AG08396 (cell line): ENCODE measurements at regions not wholly inside any gene's neighbourhood (a gene's known extent, or its start where the extent isn't known, plus 50 kb on each side); places are given as distances from the start of the nearest gene placed in this dataset.

Experiments used
- DNase-seq: peaks from one replicate; pipeline ENCODE4 v3.0.0; 2012; ENCODE audit warnings: low spot score, mixed read lengths

GRCh38 chr5:27598576-27598975, 560.2 kb upstream of the CDH9 start:
- DNase-seq = no peak

DNA sequence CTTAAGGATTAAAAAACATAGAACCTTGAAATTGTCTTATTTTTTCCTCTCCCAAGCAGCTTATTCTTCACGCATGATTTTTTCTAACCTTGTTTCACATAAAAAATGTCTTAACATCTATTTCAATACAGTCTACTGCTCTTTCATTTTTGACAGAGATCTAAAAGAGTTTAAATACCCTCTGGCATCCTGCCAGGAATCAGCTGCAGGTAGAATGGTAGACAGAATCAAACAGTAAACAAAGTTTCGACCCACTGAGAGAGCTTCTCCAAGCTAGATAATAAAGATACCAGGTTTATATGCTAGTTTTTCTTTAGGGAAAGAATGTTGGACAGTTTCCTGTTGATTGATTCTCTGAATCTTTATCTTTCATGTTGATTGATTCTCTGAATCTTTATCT, 555.8 kb upstream of the CDH9 start:
- no peak for DNase-seq

GRCh38 chr5:27592231-27592630, 553.8 kb upstream of the CDH9 start:
- DNase-seq = no peak

- DNase-seq = no peak
Observed at GRCh38 chr5:27590503-27590902, 552.1 kb upstream of the CDH9 start.

GRCh38 chr5:27578279-27578678, 539.9 kb upstream of the CDH9 start:
- no peak for DNase-seq

GRCh38 chr5:27571681-27572080, 533.3 kb upstream of the CDH9 start:
- no peak for DNase-seq

GRCh38 chr5:27568811-27569210, 530.4 kb upstream of the CDH9 start:
- no peak for DNase-seq

- DNase-seq = no peak
Observed at GRCh38 chr5:27561408-27561807, 523.0 kb upstream of the CDH9 start.

DNA sequence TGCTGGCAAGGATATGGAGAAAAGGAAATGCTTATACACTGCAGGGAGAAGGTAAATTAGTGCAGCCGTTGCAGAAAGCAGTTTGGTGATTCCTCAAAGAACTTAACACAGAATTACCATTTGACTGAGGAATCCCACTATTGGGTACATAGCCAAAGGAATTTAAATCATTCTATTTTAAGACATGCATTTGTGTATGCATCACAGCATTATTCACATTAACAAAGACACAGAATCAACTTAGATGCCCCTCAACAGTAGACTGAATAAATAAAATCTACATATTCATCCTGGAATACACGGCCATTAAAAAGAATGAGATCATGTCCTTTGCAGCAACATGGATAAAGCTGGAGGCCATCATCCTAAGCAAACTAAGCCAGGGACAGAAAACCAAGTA, 510.1 kb upstream of the CDH9 start:
- DNase-seq = no peak

DNA sequence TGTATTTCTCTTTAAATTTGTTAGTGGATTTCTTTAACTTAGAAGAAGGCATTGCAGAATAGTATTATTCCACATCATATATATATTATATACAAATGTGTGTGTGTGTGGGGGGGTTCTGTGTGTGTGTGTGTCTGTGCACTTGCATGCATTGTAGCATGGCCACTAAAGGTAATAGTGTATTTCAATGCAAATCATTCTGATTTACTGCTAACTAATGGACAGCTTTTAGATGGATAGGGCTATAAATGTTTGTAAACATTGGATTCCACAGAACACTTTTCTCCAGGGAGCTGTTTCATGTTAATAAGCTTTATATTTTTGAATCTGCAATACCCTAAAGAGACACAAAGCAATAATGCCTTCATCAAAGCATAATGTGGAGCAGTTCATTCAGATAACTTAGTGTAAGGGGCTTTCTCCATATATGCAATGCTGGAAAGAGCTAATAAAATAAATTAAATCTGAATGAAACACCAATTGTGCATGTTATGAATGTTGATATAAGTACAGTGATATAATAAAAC, 496.7 kb upstream of the CDH9 start:
- DNase-seq = no peak

GRCh38 chr5:27532305-27532704, 493.9 kb upstream of the CDH9 start:
- no peak for DNase-seq

DNA sequence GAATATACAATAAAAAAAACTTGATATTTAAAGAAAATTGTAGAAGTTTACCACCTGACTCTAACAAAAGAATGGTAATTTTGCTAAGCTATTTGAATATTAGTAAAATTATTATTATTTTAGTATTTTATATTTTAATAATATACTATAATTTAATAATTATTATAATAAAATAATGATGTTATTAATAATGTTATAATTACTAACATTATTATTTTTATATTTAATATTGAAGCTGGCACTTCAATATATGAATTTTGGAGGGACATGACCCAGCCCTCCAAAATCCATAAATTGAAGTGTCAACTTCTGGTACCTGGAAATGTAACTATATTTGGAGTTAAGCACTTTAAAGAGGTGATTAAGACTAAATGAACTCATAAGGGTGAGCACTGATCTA, 486.1 kb upstream of the CDH9 start:
- DNase-seq = no peak

DNA sequence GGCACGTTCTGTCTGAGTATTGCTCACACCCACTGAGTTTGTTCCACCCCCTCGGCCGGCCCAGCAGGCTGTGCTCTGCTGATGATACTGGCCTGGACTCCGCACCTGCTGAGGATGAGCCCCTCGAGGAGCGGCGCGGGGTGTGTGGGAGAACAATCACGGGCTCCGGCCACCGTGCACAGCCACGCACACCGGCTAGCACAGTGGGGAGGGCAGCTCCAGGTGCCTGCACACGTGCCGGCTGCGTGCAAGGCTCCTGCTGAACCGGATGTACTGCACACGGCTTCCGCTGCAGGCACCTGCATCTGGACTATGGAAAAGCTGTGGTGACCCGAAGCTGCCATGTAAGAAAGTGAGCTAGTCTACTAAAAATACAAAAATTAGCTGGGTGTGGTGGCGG, 485.2 kb upstream of the CDH9 start:
- DNase-seq = no peak

GRCh38 chr5:27516437-27516836, 478.1 kb upstream of the CDH9 start:
- DNase-seq = no peak

GRCh38 chr5:27511061-27511460, 472.7 kb upstream of the CDH9 start:
- no peak for DNase-seq

DNA sequence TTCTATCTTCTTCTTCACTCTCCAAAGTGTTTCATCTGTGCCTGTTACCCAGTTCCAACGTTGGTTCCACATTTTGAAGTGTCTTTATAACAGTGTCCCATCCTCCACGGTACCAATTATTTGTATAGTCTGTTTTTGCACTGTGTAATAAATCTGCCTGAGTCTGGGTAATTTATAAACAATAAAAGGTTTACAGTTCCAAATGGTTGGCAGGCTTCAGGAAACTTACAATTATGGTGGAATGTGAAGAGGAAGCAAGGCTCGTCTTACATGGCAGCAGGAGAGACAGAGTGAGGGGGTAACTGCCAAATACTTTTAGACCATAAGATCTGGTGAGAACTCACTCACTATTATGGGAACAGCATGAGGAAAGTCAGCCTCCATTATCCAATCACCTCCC, 465.4 kb upstream of the CDH9 start:
- DNase-seq = no peak

DNA sequence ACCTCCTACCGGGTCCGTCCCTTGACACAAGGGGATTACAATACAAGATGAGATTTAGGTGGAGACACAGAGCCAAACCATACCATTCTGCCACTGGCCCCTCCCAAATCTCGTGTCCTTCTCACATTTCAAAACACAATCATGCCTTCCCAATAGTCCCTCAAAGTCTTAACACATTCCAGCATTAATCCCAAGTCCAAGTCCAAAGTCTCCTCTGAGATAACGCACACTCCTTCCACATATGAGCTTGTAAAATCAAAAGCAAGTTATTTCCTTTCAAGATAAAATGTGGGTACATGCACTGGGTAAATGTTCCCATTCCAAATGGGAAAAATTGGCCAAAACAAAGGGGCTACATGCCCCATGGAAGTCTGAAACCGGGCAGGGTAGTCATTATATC, 463.9 kb upstream of the CDH9 start:
- DNase-seq = no peak

GRCh38 chr5:27497491-27497890, 459.1 kb upstream of the CDH9 start:
- no peak for DNase-seq

GRCh38 chr5:27494887-27495286, 456.5 kb upstream of the CDH9 start:
- DNase-seq = no peak

DNA sequence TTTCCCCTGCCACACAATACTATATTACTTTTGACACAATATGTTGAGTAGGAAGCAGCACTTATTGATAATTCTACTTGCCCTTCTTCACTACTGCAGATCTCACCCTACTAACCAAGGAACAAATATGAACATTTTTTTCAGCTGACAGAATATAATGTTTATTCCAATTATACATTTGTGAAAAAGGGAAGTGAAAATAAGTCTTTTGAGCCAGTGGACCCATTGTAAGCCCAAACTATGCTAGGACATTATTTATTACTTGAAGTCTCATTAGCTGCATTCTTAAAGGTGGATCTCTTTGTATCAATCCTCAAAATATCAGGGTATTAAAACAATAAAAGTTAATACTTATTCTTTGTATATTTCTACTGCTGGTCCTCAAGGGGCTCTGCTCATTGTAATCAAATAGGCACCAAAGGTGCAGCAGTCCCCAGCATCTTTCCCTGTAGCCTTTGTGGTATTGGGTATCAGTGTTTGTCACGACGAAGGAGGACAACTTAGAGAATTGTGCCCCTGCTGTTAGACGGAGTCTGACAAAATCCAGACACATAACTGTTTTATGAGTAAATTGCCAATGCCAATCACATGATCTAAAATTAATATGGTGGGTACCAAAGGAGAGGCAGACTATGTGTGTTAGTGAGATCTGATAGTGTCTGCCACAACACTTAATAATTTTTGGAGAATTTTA, 453.5 kb upstream of the CDH9 start:
- no peak for DNase-seq

- DNase-seq = no peak
Observed at GRCh38 chr5:27491047-27491446, 452.7 kb upstream of the CDH9 start.

DNA sequence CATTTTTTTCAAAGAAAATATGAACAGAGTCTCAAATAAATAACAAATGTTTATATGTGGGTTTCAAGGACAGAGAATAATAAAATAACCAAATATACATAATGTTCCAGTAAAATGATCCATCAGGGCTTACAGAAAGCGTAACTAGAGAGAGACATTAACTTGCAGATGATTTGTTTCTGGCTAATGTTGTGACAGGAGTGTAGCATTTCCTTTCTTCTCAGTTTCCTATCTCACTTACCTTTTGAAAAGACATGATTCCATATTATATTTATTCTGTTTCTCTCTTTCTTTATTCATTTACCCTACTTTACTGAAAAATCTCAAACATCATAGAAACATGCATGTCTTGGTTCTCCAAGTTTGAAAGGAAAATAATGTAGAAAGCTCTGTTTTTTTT, 451.3 kb upstream of the CDH9 start:
- no peak for DNase-seq

GRCh38 chr5:27482663-27483062, 444.3 kb upstream of the CDH9 start:
- no peak for DNase-seq

DNA sequence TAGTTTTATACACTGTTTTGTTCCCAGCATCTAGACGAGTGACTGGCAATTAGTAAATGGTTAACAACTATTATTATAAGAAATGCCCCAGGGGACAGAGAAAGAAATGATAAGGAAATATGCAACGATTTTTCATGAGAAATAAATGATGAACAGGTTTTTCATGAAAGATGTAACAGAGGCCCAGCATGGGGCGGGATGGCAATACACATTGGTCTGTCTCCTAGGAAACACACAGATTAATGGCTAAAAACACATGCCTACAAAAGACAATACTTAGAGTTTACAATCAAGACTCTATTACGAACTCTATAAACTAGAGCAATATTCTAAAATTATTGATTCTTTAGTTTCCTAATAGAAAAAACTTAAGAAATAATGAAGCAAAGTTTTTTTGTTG, 441.5 kb upstream of the CDH9 start:
- DNase-seq = no peak
